Activated T-cell treated with anti-CD3 and anti-CD28 coated beads, Interleukin-2, amount 50 U/mL, for 24 hours (primary cell): ENCODE measurements at regions not wholly inside any gene's neighbourhood (a gene's known extent, or its start where the extent isn't known, plus 50 kb on each side); places are given as distances from the start of the nearest gene placed in this dataset.
"Not testable (repeated sequence)": the region's sequence is repeated elsewhere in the genome, so short reads cannot be mapped to it uniquely, and the experiment has no call there.

Experiments used
- DNase-seq: peaks from one replicate; pipeline ENCODE4 v3.0.0-alpha.2; 2020
- H3K27ac Mint-ChIP-seq: 2 replicates; pipeline ENCODE4 v1.8.0; 2020; ENCODE audit warnings: mild to moderate bottlenecking, mixed read lengths
- H3K27me3 Mint-ChIP-seq: 2 replicates; pipeline ENCODE4 v1.8.0; 2020; ENCODE audit warnings: mixed read lengths
- H3K36me3 Mint-ChIP-seq: 2 replicates; pipeline ENCODE4 v1.8.0; 2020; ENCODE audit warnings: low read depth, mixed read lengths
- H3K4me1 Mint-ChIP-seq: 2 replicates; pipeline ENCODE4 v1.8.0; 2020; ENCODE audit warnings: low read depth, mixed read lengths
- H3K4me3 Mint-ChIP-seq: 2 replicates; pipeline ENCODE4 v1.8.0; 2020; ENCODE audit warnings: mild to moderate bottlenecking, moderate library complexity, mixed read lengths
- H3K9me3 Mint-ChIP-seq: 2 replicates; pipeline ENCODE4 v1.8.0; 2020; ENCODE audit warnings: mixed read lengths

- Mint-ChIP-seq H3K27me3 (no peaks in the 10 kb centered on the region), H3K4me1 (no peaks in the 10 kb centered on the region), H3K9me3 (peaks cover 9% of the 10 kb centered on the region)
Observed at GRCh38 chr9:107833295-107833694, 343.7 kb upstream of the KLF4 start.

GRCh38 chr9:107832871-107833270, 343.3 kb upstream of the KLF4 start:
- H3K27ac Mint-ChIP-seq, result no peak overlapping the region
- no peaks in the 10 kb centered on the region for H3K27me3 Mint-ChIP-seq
- H3K4me1 Mint-ChIP-seq, result no peaks in the 10 kb centered on the region
- DNase-seq, result no peak
- no peaks in the 10 kb centered on the region for H3K36me3 Mint-ChIP-seq
- H3K9me3 Mint-ChIP-seq, result peaks cover 9% of the 10 kb centered on the region
- H3K4me3 Mint-ChIP-seq, result no peak overlapping the region

More at GRCh38 chr9:107833295-107833694, 343.7 kb upstream of the KLF4 start:
- Mint-ChIP-seq H3K27ac (no peak overlapping the region), H3K36me3 (no peaks in the 10 kb centered on the region), H3K4me3 (no peak overlapping the region)
- no peak for DNase-seq

- no peak overlapping the region for H3K4me3 Mint-ChIP-seq
- no peak overlapping the region for H3K27ac Mint-ChIP-seq
- H3K36me3 Mint-ChIP-seq, result no peaks in the 10 kb centered on the region
- H3K4me1 Mint-ChIP-seq, result no peaks in the 10 kb centered on the region
- no peak for DNase-seq
- H3K9me3 Mint-ChIP-seq, result peaks cover 14% of the 10 kb centered on the region
- H3K27me3 Mint-ChIP-seq, result no peaks in the 10 kb centered on the region
Observed at GRCh38 chr9:107830479-107830878, 340.9 kb upstream of the KLF4 start.

- Mint-ChIP-seq H3K4me1 (no peaks in the 10 kb centered on the region), H3K27ac (no peak overlapping the region), H3K9me3 (peaks cover 16% of the 10 kb centered on the region), H3K27me3 (no peaks in the 10 kb centered on the region), H3K36me3 (no peaks in the 10 kb centered on the region), H3K4me3 (no peak overlapping the region)
- no peak for DNase-seq
Observed at GRCh38 chr9:107827884-107828283, 338.3 kb upstream of the KLF4 start.

GRCh38 chr9:107827304-107827703, 337.7 kb upstream of the KLF4 start:
- H3K36me3 Mint-ChIP-seq, result no peaks in the 10 kb centered on the region
- DNase-seq, result no peak
- no peaks in the 10 kb centered on the region for H3K27me3 Mint-ChIP-seq
- H3K4me3 Mint-ChIP-seq, result no peak overlapping the region
- peaks cover 16% of the 10 kb centered on the region for H3K9me3 Mint-ChIP-seq
- no peak overlapping the region for H3K27ac Mint-ChIP-seq
- no peaks in the 10 kb centered on the region for H3K4me1 Mint-ChIP-seq

- peaks cover 16% of the 10 kb centered on the region for H3K9me3 Mint-ChIP-seq
- H3K4me1 Mint-ChIP-seq, H3K4me3 Mint-ChIP-seq, H3K27ac Mint-ChIP-seq, H3K27me3 Mint-ChIP-seq, H3K36me3 Mint-ChIP-seq, DNase-seq: not testable (repeated sequence)
Observed at GRCh38 chr9:107826688-107826983, 337.1 kb upstream of the KLF4 start.

- peaks cover 13% of the 10 kb centered on the region for H3K9me3 Mint-ChIP-seq
- H3K27ac Mint-ChIP-seq, result no peak overlapping the region
- H3K4me3 Mint-ChIP-seq, result no peak overlapping the region
- no peaks in the 10 kb centered on the region for H3K27me3 Mint-ChIP-seq
- H3K36me3 Mint-ChIP-seq, result no peaks in the 10 kb centered on the region
- no peak for DNase-seq
- H3K4me1 Mint-ChIP-seq, result no peaks in the 10 kb centered on the region
Observed at GRCh38 chr9:107824556-107824955, 335.0 kb upstream of the KLF4 start.

- H3K9me3 Mint-ChIP-seq, result peaks cover 2% of the 10 kb centered on the region
- no peaks in the 10 kb centered on the region for H3K4me1 Mint-ChIP-seq
- no peaks in the 10 kb centered on the region for H3K36me3 Mint-ChIP-seq
- no peak for DNase-seq
- no peaks in the 10 kb centered on the region for H3K27me3 Mint-ChIP-seq
- no peak overlapping the region for H3K4me3 Mint-ChIP-seq
- no peak overlapping the region for H3K27ac Mint-ChIP-seq
Observed at GRCh38 chr9:107819772-107820565, 330.4 kb upstream of the KLF4 start.

- H3K9me3 Mint-ChIP-seq, H3K4me1 Mint-ChIP-seq, H3K4me3 Mint-ChIP-seq, H3K27me3 Mint-ChIP-seq, DNase-seq, H3K27ac Mint-ChIP-seq, H3K36me3 Mint-ChIP-seq: not testable (repeated sequence)
Observed at GRCh38 chr9:107818503-107818829, 328.9 kb upstream of the KLF4 start.

- H3K4me3 Mint-ChIP-seq, H3K27me3 Mint-ChIP-seq, H3K4me1 Mint-ChIP-seq, H3K36me3 Mint-ChIP-seq, H3K9me3 Mint-ChIP-seq, DNase-seq, H3K27ac Mint-ChIP-seq: not testable (repeated sequence)
Observed at GRCh38 chr9:107817595-107818502, 328.3 kb upstream of the KLF4 start.

GRCh38 chr9:107816561-107817021, 327.0 kb upstream of the KLF4 start:
- no peaks in the 10 kb centered on the region for H3K4me1 Mint-ChIP-seq
- H3K9me3 Mint-ChIP-seq, result no peaks in the 10 kb centered on the region
- no peak overlapping the region for H3K4me3 Mint-ChIP-seq
- no peaks in the 10 kb centered on the region for H3K36me3 Mint-ChIP-seq
- H3K27me3 Mint-ChIP-seq, result no peaks in the 10 kb centered on the region
- DNase-seq, result no peak
- H3K27ac Mint-ChIP-seq, result no peak overlapping the region

- Mint-ChIP-seq H3K27me3 (no peaks in the 10 kb centered on the region), H3K36me3 (no peaks in the 10 kb centered on the region), H3K27ac (no peak overlapping the region), H3K9me3 (no peaks in the 10 kb centered on the region), H3K4me1 (no peaks in the 10 kb centered on the region), H3K4me3 (no peak overlapping the region)
- no peak for DNase-seq
Observed at GRCh38 chr9:107815782-107816560, 326.4 kb upstream of the KLF4 start.

GRCh38 chr9:107813287-107813686, 323.7 kb upstream of the KLF4 start:
- Mint-ChIP-seq H3K36me3 (no peaks in the 10 kb centered on the region), H3K4me1 (no peaks in the 10 kb centered on the region), H3K4me3 (no peak overlapping the region), H3K27ac (no peak overlapping the region), H3K27me3 (no peaks in the 10 kb centered on the region), H3K9me3 (peaks cover 3% of the 10 kb centered on the region)
- DNase-seq, result no peak

GRCh38 chr9:107810461-107810961, 320.9 kb upstream of the KLF4 start:
- no peak for DNase-seq
- Mint-ChIP-seq H3K27me3 (no peaks in the 10 kb centered on the region), H3K36me3 (no peaks in the 10 kb centered on the region), H3K27ac (no peak overlapping the region), H3K4me1 (no peaks in the 10 kb centered on the region), H3K4me3 (no peak overlapping the region), H3K9me3 (peaks cover 4% of the 10 kb centered on the region)
